ENCODE measurements at regions not wholly inside any gene's neighbourhood (a gene's known extent, or its start where the extent isn't known, plus 50 kb on each side); places are given as distances from the start of the nearest gene placed in this dataset.

GRCh38 chr16:65688301-65688700, 566.4 kb upstream of the CDH11 start:
- intact Hi-C loops (cut with micrococcal nuclease), result no loop called here
- H3K4me1 Mint-ChIP-seq (ENCODE audit: low read depth), result no peaks in the 10 kb centered on the region
- H3K27ac Mint-ChIP-seq, result no peak overlapping the region
- no peak for DNase-seq (ENCODE audit: low spot score)
- no peak overlapping the region for H3K4me3 Mint-ChIP-seq
- H3K36me3 Mint-ChIP-seq (ENCODE audit: low read depth), result no peaks in the 10 kb centered on the region
- H3K9me3 Mint-ChIP-seq, result peaks cover 12% of the 10 kb centered on the region
- H3K27me3 Mint-ChIP-seq (ENCODE audit: insufficient read depth), result no peaks in the 10 kb centered on the region

- no peak overlapping the region for H3K4me3 Mint-ChIP-seq
- no peak for DNase-seq (ENCODE audit: low spot score)
- no peaks in the 10 kb centered on the region for H3K27me3 Mint-ChIP-seq (ENCODE audit: insufficient read depth)
- intact Hi-C loops (cut with micrococcal nuclease), result no loop called here
- H3K9me3 Mint-ChIP-seq, result peaks cover 32% of the 10 kb centered on the region
- no peaks in the 10 kb centered on the region for H3K4me1 Mint-ChIP-seq (ENCODE audit: low read depth)
- no peak overlapping the region for H3K27ac Mint-ChIP-seq
- no peaks in the 10 kb centered on the region for H3K36me3 Mint-ChIP-seq (ENCODE audit: low read depth)
Measured at GRCh38 chr16:65684230-65684629, 562.4 kb upstream of the CDH11 start.

GRCh38 chr16:65681406-65681805, 559.5 kb upstream of the CDH11 start:
- intact Hi-C loops (cut with micrococcal nuclease), result no loop called here
- Mint-ChIP-seq H3K27ac (no peak overlapping the region), H3K9me3 (peaks cover 34% of the 10 kb centered on the region), H3K4me1 (ENCODE audit: low read depth) (no peaks in the 10 kb centered on the region), H3K36me3 (ENCODE audit: low read depth) (no peaks in the 10 kb centered on the region), H3K27me3 (ENCODE audit: insufficient read depth) (no peaks in the 10 kb centered on the region), H3K4me3 (no peak overlapping the region)
- DNase-seq (ENCODE audit: low spot score), result no peak

DNA sequence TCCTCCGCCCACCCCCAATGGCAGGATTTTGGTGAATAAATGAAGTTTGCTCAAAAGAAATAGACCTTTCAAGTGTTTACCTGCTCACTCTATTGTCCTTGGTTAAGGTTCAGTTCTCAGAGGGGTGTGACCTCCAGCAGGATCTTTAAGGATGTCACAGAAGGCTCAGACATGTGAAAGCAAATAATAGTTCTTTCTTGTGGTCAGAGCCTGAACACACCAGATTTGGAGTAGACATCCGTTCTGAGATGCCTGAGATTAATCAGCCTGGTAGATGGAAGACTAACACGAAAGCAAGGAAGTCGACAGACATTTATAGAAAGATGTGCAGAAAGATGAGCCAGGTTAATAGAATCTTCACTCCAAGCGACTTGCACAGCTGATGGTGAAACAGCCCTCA, 557.9 kb upstream of the CDH11 start:
- intact Hi-C loops (cut with micrococcal nuclease), result no loop called here
- Mint-ChIP-seq H3K36me3 (ENCODE audit: low read depth) (no peaks in the 10 kb centered on the region), H3K9me3 (peaks cover 27% of the 10 kb centered on the region), H3K27me3 (ENCODE audit: insufficient read depth) (no peaks in the 10 kb centered on the region), H3K4me3 (no peak overlapping the region), H3K4me1 (ENCODE audit: low read depth) (no peaks in the 10 kb centered on the region), H3K27ac (no peak overlapping the region)
- no peak for DNase-seq (ENCODE audit: low spot score)

- Mint-ChIP-seq H3K4me1 (ENCODE audit: low read depth) (no peaks in the 10 kb centered on the region), H3K27ac (no peak overlapping the region), H3K9me3 (peaks cover 12% of the 10 kb centered on the region), H3K36me3 (ENCODE audit: low read depth) (no peaks in the 10 kb centered on the region), H3K27me3 (ENCODE audit: insufficient read depth) (no peaks in the 10 kb centered on the region), H3K4me3 (no peak overlapping the region)
- intact Hi-C loops (cut with micrococcal nuclease), result no loop called here
- DNase-seq (ENCODE audit: low spot score), result no peak
Measured at GRCh38 chr16:65675161-65675560, 553.3 kb upstream of the CDH11 start.

GRCh38 chr16:65672960-65673359, 551.1 kb upstream of the CDH11 start:
- H3K36me3 Mint-ChIP-seq (ENCODE audit: low read depth), result no peaks in the 10 kb centered on the region
- H3K4me3 Mint-ChIP-seq, result no peak overlapping the region
- H3K27me3 Mint-ChIP-seq (ENCODE audit: insufficient read depth), result no peaks in the 10 kb centered on the region
- DNase-seq (ENCODE audit: low spot score), result no peak
- H3K4me1 Mint-ChIP-seq (ENCODE audit: low read depth), result no peaks in the 10 kb centered on the region
- intact Hi-C loops (cut with micrococcal nuclease), result no loop called here
- no peaks in the 10 kb centered on the region for H3K9me3 Mint-ChIP-seq
- H3K27ac Mint-ChIP-seq, result no peak overlapping the region

GRCh38 chr16:65671071-65671470, 549.2 kb upstream of the CDH11 start:
- intact Hi-C loops (cut with micrococcal nuclease), result no loop called here
- no peaks in the 10 kb centered on the region for H3K27me3 Mint-ChIP-seq (ENCODE audit: insufficient read depth)
- H3K27ac Mint-ChIP-seq, result no peak overlapping the region
- H3K4me3 Mint-ChIP-seq, result no peak overlapping the region
- H3K9me3 Mint-ChIP-seq, result no peaks in the 10 kb centered on the region
- no peaks in the 10 kb centered on the region for H3K36me3 Mint-ChIP-seq (ENCODE audit: low read depth)
- DNase-seq (ENCODE audit: low spot score), result no peak
- H3K4me1 Mint-ChIP-seq (ENCODE audit: low read depth), result no peaks in the 10 kb centered on the region

GRCh38 chr16:65668064-65668595, 546.3 kb upstream of the CDH11 start:
- H3K36me3 Mint-ChIP-seq (ENCODE audit: low read depth), result no peaks in the 10 kb centered on the region
- H3K9me3 Mint-ChIP-seq, result peaks cover 6% of the 10 kb centered on the region
- H3K4me1 Mint-ChIP-seq (ENCODE audit: low read depth), result no peaks in the 10 kb centered on the region
- no peaks in the 10 kb centered on the region for H3K27me3 Mint-ChIP-seq (ENCODE audit: insufficient read depth)
- intact Hi-C loops (cut with micrococcal nuclease), result no loop called here
- no peak overlapping the region for H3K27ac Mint-ChIP-seq
- H3K4me3 Mint-ChIP-seq, result no peak overlapping the region
- DNase-seq (ENCODE audit: low spot score), result no peak

DNA sequence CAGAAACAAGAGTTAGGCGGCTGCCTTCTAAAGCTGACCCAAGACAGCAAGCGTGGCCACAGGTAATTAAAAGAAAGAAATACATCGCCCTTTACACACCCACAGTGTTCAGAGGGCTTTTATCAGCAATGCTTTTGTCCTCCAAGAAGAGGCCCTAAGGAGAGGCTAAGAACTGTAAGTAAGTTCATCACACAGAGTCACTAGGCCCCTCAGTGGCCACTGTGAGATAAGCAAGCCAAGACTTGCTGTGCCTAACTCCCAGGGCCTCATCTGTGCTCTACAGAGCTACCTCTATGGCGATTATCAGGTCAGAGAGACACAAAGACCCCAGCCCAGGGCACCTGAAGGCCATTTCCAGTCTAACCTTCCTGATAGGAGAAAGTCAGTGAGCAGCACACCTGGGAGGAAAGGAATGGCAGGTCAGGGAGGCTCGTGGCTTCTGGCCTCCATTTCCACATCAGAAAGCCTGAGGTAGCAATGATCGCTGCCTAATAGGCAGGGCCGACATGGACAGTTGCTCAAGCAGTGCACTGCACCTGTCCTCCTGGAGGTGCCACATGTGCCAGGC, 545.2 kb upstream of the CDH11 start:
- no peaks in the 10 kb centered on the region for H3K27me3 Mint-ChIP-seq (ENCODE audit: insufficient read depth)
- H3K4me1 Mint-ChIP-seq (ENCODE audit: low read depth), result no peaks in the 10 kb centered on the region
- H3K36me3 Mint-ChIP-seq (ENCODE audit: low read depth), result no peaks in the 10 kb centered on the region
- peaks cover 6% of the 10 kb centered on the region for H3K9me3 Mint-ChIP-seq
- H3K27ac Mint-ChIP-seq, result no peak overlapping the region
- no peak for DNase-seq (ENCODE audit: low spot score)
- intact Hi-C loops (cut with micrococcal nuclease), result no loop called here
- no peak overlapping the region for H3K4me3 Mint-ChIP-seq

DNA sequence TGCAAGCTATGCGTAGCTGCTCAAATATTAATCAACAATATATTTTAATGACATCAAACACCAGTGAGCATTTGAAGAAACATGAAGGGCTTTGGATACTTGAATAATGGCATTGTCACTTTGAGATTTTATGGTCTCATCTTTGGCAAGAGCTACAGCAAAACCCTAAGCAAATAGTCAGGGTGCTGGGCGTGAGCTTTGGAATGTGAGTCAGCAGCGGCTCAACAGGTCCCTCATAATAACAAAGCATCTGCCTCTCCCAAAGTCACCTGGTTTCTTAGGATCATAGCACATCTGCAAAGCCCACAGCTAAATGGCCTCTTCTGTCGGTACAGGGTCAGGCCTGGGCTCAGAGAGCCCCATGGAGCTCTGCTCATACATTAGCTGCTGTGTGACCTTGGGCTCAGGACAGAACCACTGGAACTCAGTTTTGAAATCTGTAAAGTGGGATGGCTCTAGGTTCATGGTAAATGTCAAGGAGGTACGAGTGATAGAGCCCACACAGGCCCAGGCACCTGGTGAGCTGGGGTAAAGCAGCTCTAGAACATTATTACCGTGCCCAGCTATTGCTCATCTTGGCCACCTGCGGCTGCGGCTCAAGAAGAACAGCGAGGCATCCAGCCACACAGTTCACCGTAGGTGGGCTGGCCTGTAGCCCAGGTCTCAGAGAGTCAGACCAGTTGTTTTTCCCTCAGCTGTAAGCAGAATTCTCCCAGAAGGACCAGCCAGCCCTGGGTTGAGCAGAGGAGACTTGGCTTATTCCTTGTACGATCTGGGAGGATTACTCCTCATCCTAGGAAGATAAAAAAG, 544.5 kb upstream of the CDH11 start:
- Mint-ChIP-seq H3K4me1 (ENCODE audit: low read depth) (no peaks in the 10 kb centered on the region), H3K9me3 (peaks cover 6% of the 10 kb centered on the region), H3K27ac (no peak overlapping the region), H3K36me3 (ENCODE audit: low read depth) (no peaks in the 10 kb centered on the region), H3K4me3 (no peak overlapping the region), H3K27me3 (ENCODE audit: insufficient read depth) (no peaks in the 10 kb centered on the region)
- intact Hi-C loops (cut with micrococcal nuclease), result no loop called here
- DNase-seq (ENCODE audit: low spot score), result no peak

DNA sequence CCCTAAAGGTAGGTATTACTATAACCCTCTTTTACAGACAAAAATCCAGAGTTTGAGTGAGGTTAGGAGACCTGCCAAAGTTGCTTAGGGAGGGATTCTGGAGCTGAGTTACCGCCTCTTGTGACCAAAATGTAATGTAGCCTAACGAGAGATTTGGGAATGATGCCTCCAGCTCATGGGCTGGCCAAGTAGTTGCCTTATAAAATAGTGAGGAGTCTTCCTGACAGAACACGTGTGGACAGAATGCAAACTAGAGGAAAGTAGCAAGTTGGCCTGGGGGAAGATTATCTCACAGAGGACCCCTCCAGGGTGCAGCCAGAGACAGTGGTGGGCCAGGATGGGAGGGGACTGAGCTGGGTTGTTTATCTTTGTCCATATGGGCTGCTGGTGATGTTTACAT, 543.7 kb upstream of the CDH11 start:
- peaks cover 6% of the 10 kb centered on the region for H3K9me3 Mint-ChIP-seq
- intact Hi-C loops (cut with micrococcal nuclease), result no loop called here
- no peak for DNase-seq (ENCODE audit: low spot score)
- H3K27me3 Mint-ChIP-seq (ENCODE audit: insufficient read depth), result no peaks in the 10 kb centered on the region
- H3K4me1 Mint-ChIP-seq (ENCODE audit: low read depth), result no peaks in the 10 kb centered on the region
- H3K4me3 Mint-ChIP-seq, result no peak overlapping the region
- H3K36me3 Mint-ChIP-seq (ENCODE audit: low read depth), result no peaks in the 10 kb centered on the region
- no peak overlapping the region for H3K27ac Mint-ChIP-seq

DNA sequence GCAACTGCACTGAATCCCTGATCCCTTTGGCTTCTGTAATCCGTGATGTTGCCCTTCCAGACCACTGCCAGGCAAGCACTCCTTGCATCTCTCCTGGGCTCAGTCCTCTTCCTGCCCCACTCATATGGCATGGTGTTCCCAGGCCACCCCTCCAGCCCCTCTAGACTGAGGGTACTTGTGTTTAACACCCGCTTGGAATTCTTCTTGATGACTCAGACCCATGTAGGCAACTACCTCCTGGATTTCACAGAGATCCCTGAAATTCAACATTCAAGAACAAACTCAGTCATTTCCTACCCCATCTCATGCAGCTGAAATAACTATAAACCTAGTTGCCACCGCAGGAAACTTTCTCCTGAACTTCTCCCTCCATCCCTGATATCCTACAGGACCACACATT, 541.9 kb upstream of the CDH11 start:
- Mint-ChIP-seq H3K9me3 (peaks cover 6% of the 10 kb centered on the region), H3K36me3 (ENCODE audit: low read depth) (no peaks in the 10 kb centered on the region), H3K4me3 (no peak overlapping the region), H3K4me1 (ENCODE audit: low read depth) (no peaks in the 10 kb centered on the region), H3K27ac (no peak overlapping the region), H3K27me3 (ENCODE audit: insufficient read depth) (no peaks in the 10 kb centered on the region)
- intact Hi-C loops (cut with micrococcal nuclease), result no loop called here
- DNase-seq (ENCODE audit: low spot score), result no peak

DNA sequence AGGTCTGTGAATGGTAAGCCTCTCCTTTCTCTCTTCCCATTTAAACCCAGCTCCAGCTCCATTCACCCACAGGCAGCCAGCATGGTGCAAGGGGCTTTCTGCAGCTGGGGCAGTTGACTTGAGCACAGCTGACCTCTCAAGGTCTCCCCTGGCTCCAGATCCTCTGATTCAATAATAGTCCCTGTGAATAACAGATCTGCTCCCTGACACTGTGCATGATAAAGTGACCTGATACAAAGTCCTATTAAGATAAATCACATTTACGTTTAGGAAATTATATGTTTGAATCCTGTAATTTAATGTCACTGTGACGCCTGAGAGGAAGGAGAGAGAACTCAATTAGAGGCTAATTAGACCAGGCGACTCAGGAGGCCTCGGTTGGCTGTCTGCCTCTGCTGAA, 540.4 kb upstream of the CDH11 start:
- Mint-ChIP-seq H3K4me1 (ENCODE audit: low read depth) (no peaks in the 10 kb centered on the region), H3K36me3 (ENCODE audit: low read depth) (no peaks in the 10 kb centered on the region), H3K27ac (no peak overlapping the region)

More for the DNA sequence above, 540.4 kb upstream of the CDH11 start:
- Mint-ChIP-seq H3K9me3 (peaks cover 6% of the 10 kb centered on the region), H3K4me3 (no peak overlapping the region), H3K27me3 (ENCODE audit: insufficient read depth) (no peaks in the 10 kb centered on the region)
- DNase-seq (ENCODE audit: low spot score), result no peak
- intact Hi-C loops (cut with micrococcal nuclease), result no loop called here
